ENCODE measurements at regions not wholly inside any gene's neighbourhood (a gene's known extent, or its start where the extent isn't known, plus 50 kb on each side); places are given as distances from the start of the nearest gene placed in this dataset.

- H3K4me3 ChIP-seq (ENCODE audit: low read length), result no peak overlapping the region
- TF ChIP-seq CTCF (conservative IDR thresholded peaks at IDR 0.05; ENCODE audit: low read depth, low read length), result no peak
- no peak for DNase-seq (ENCODE audit: low read depth)
These were observed 276.2 kb upstream of the SLC24A2 start for GRCh38 chr9:20065046-20065445.

GRCh38 chr9:20054734-20055133, 265.9 kb upstream of the SLC24A2 start:
- H3K4me3 ChIP-seq (ENCODE audit: low read length), result no peak overlapping the region
- no peak for TF ChIP-seq CTCF (conservative IDR thresholded peaks at IDR 0.05; ENCODE audit: low read depth, low read length)

GRCh38 chr9:20048985-20049384, 260.1 kb upstream of the SLC24A2 start:
- DNase-seq (ENCODE audit: low read depth), result no peak
- no peak for TF ChIP-seq CTCF (conservative IDR thresholded peaks at IDR 0.05; ENCODE audit: low read depth, low read length)

More at GRCh38 chr9:20054734-20055133, 265.9 kb upstream of the SLC24A2 start:
- DNase-seq (ENCODE audit: low read depth), result no peak

GRCh38 chr9:20048437-20048836, 259.6 kb upstream of the SLC24A2 start:
- no peak for DNase-seq (ENCODE audit: low read depth)
- H3K4me3 ChIP-seq (ENCODE audit: low read length), result no peak overlapping the region
- TF ChIP-seq CTCF (conservative IDR thresholded peaks at IDR 0.05; ENCODE audit: low read depth, low read length), result no peak

More at GRCh38 chr9:20048985-20049384, 260.1 kb upstream of the SLC24A2 start:
- no peak overlapping the region for H3K4me3 ChIP-seq (ENCODE audit: low read length)

GRCh38 chr9:20044686-20045085, 255.8 kb upstream of the SLC24A2 start:
- H3K4me3 ChIP-seq (ENCODE audit: low read length), result no peak overlapping the region
- no peak for TF ChIP-seq CTCF (conservative IDR thresholded peaks at IDR 0.05; ENCODE audit: low read depth, low read length)
- no peak for DNase-seq (ENCODE audit: low read depth)

GRCh38 chr9:20043461-20043860, 254.6 kb upstream of the SLC24A2 start:
- no peak overlapping the region for H3K4me3 ChIP-seq (ENCODE audit: low read length)
- no peak for TF ChIP-seq CTCF (conservative IDR thresholded peaks at IDR 0.05; ENCODE audit: low read depth, low read length)
- no peak for DNase-seq (ENCODE audit: low read depth)

- H3K4me3 ChIP-seq (ENCODE audit: low read length), result no peak overlapping the region
- no peak for TF ChIP-seq CTCF (conservative IDR thresholded peaks at IDR 0.05; ENCODE audit: low read depth, low read length)
- no peak for DNase-seq (ENCODE audit: low read depth)
These were observed 254.2 kb upstream of the SLC24A2 start for GRCh38 chr9:20043035-20043434.

Measured in retinal pigment epithelial cell (primary cell).